ENCODE measurements at regions not wholly inside any gene's neighbourhood (a gene's known extent, or its start where the extent isn't known, plus 50 kb on each side); places are given as distances from the start of the nearest gene placed in this dataset.

DNA sequence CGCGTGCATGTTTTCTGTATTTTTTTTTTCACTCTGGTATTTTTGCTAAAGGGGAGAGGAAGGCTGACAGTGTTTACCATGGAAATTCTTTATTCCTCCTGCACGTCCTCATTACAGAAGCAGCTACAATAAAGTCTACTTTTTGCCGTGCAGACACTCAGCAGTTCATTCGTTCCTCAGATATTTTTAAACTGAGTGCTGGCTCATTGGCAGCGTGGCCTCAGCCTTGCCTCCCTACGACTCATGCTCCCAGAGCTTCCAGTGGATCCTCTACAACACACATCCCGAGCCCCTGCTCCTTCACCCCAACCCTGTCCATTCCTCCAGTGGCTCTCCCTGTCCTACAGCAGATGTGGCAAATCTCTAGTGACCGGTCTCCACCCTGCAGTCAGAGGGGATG is 239.2 kb upstream of the ZMIZ1 start:
- Mint-ChIP-seq H3K4me1 (peaks cover 0 to 3% (median 0%) of the 10 kb centered on the region in 4 donors), H3K4me3 (no peak overlapping the region), H3K27me3 (peaks cover 11 to 27% (median 21%) of the 10 kb centered on the region in 5 donors), H3K27ac (no peak overlapping the region), H3K36me3 (peaks cover 0 to 10% (median 4%) of the 10 kb centered on the region in 3 donors), H3K9me3 (peaks cover 0 to 28% (median 5%) of the 10 kb centered on the region in 9 donors)
- no peak for ATAC-seq
- POLR2A ChIA-PET, result no interaction called here
- DNase-seq, result no peak

- ATAC-seq, result no peak
- POLR2A ChIA-PET, result no interaction called here
- Mint-ChIP-seq H3K9me3 (peaks cover 0 to 28% (median 5%) of the 10 kb centered on the region in 9 donors), H3K27ac (no peak overlapping the region), H3K4me1 (peaks cover 0 to 3% (median 0%) of the 10 kb centered on the region in 4 donors), H3K36me3 (peaks cover 0 to 10% (median 4%) of the 10 kb centered on the region in 3 donors), H3K4me3 (no peak overlapping the region), H3K27me3 (peaks cover 13 to 31% (median 28%) of the 10 kb centered on the region in 5 donors)
- DNase-seq, result no peak
These were observed 238.4 kb upstream of the ZMIZ1 start for GRCh38 chr10:78830062-78830975.

DNA sequence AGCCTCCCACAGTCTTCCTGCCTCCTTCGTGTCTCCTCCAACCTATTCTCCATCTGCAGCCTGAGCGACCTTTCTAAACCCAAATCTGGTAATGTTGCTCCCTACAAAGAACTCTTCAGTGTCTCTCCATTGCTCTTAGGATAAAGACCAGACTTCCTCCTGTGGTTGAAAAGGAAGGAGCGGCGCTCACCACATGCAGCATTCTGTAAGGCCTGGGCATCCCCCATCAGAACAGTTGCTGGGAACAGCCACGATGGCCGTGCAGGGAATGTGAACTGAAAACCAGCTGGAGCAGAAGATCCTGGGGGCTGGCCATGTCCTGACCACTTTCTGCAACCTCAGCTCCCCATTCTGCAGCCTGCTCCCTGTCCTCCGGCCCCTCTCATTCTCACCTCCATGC is 237.8 kb upstream of the ZMIZ1 start:
- H3K4me3 Mint-ChIP-seq, result no peak overlapping the region
- H3K36me3 Mint-ChIP-seq, result peaks cover 0 to 10% (median 4%) of the 10 kb centered on the region in 3 donors
- peaks cover 0 to 3% (median 0%) of the 10 kb centered on the region in 4 donors for H3K4me1 Mint-ChIP-seq
- H3K27me3 Mint-ChIP-seq, result peaks cover 16 to 37% (median 34%) of the 10 kb centered on the region in 5 donors
- H3K9me3 Mint-ChIP-seq, result peaks cover 0 to 28% (median 5%) of the 10 kb centered on the region in 9 donors
- no peak for ATAC-seq
- POLR2A ChIA-PET, result no interaction called here
- no peak for DNase-seq
- H3K27ac Mint-ChIP-seq, result no peak overlapping the region

DNA sequence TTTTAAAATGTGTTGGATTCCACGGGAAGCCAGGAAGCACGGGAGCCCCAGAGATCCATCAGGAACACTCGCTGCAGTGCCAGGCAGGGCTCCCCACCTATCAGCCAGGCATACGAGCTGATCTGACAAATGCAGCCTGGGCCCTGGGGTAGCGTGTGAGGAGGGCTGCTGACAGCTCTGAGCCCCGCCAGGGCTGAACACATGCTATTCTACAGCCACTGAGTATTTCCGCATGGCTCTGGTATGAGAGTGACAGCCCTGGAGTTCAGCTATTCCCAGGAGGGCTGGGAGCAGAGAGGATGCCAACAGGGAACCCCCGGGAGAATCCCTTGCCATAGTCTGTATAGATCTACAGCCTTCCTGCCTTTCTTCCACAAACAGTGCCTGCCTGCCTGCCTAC is 237.3 kb upstream of the ZMIZ1 start:
- Mint-ChIP-seq H3K27ac (no peak overlapping the region), H3K9me3 (peaks cover 0 to 28% (median 5%) of the 10 kb centered on the region in 9 donors), H3K4me1 (peaks cover 0 to 3% (median 0%) of the 10 kb centered on the region in 4 donors), H3K36me3 (peaks cover 0 to 10% (median 4%) of the 10 kb centered on the region in 3 donors), H3K4me3 (no peak overlapping the region), H3K27me3 (peaks cover 16 to 40% (median 35%) of the 10 kb centered on the region in 5 donors)
- DNase-seq (no peak), ATAC-seq (no peak)
- POLR2A ChIA-PET, result no interaction called here

- Mint-ChIP-seq H3K9me3 (peaks cover 0 to 28% (median 5%) of the 10 kb centered on the region in 9 donors), H3K4me3 (no peak overlapping the region), H3K36me3 (peaks cover 0 to 10% (median 4%) of the 10 kb centered on the region in 3 donors), H3K4me1 (peaks cover 0 to 3% (median 0%) of the 10 kb centered on the region in 4 donors), H3K27ac (no peak overlapping the region), H3K27me3 (peaks cover 16 to 40% (median 35%) of the 10 kb centered on the region in 5 donors)
- ATAC-seq (no peak), DNase-seq (no peak)
- POLR2A ChIA-PET, result no interaction called here
These were observed 236.5 kb upstream of the ZMIZ1 start for GRCh38 chr10:78832281-78832680.

- peaks cover 0 to 3% (median 0%) of the 10 kb centered on the region in 3 donors for H3K36me3 Mint-ChIP-seq
- no peaks in the 10 kb centered on the region for H3K4me1 Mint-ChIP-seq
- H3K4me3 Mint-ChIP-seq, result no peak overlapping the region
- no peak for DNase-seq
- H3K27ac Mint-ChIP-seq, result peak overlapping the region in 1 of 10 donors; percentile 2
- ATAC-seq, result no peak
- peaks cover 0 to 15% (median 3%) of the 10 kb centered on the region in 9 donors for H3K9me3 Mint-ChIP-seq
- H3K27me3 Mint-ChIP-seq, result peaks cover 8 to 20% (median 15%) of the 10 kb centered on the region in 5 donors
- POLR2A ChIA-PET, result no interaction called here
These were observed 230.6 kb upstream of the ZMIZ1 start for GRCh38 chr10:78838141-78838657.

DNA sequence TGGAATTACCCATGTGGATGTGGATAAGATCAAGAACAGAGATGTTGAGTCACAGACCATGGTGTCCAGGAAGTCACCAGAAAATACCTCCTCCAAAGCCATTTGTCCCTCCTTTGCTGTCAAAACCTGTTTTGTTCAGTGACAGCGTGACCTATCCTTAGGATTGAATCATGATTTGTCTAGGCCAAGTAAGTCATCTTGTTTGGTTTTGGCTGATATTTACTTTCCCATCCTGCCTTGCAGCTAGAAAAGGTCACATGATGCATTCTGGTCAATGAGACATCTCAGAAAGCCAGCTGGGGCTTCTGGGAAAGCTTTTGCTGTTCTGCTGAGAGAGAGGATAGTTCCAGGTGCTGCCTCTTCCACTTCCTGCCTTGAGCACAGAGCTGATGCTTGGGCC is 225.3 kb upstream of the ZMIZ1 start:
- peaks cover 0 to 3% (median 0%) of the 10 kb centered on the region in 5 donors for H3K27me3 Mint-ChIP-seq
- no peak for ATAC-seq
- no peak overlapping the region for H3K4me3 Mint-ChIP-seq
- peaks cover 0 to 15% (median 0%) of the 10 kb centered on the region in 9 donors for H3K9me3 Mint-ChIP-seq
- no peaks in the 10 kb centered on the region for H3K4me1 Mint-ChIP-seq
- POLR2A ChIA-PET, result no interaction called here
- no peak overlapping the region for H3K27ac Mint-ChIP-seq
- no peak for DNase-seq
- no peaks in the 10 kb centered on the region for H3K36me3 Mint-ChIP-seq

GRCh38 chr10:78844960-78845607 is 223.7 kb upstream of the ZMIZ1 start:
- ATAC-seq (no peak), DNase-seq (no peak)
- Mint-ChIP-seq H3K36me3 (no peaks in the 10 kb centered on the region), H3K27ac (no peak overlapping the region), H3K27me3 (peaks cover 0 to 2% (median 0%) of the 10 kb centered on the region in 5 donors), H3K4me3 (no peak overlapping the region), H3K4me1 (no peaks in the 10 kb centered on the region), H3K9me3 (peaks cover 0 to 15% (median 0%) of the 10 kb centered on the region in 9 donors)
- POLR2A ChIA-PET, result no interaction called here

DNA sequence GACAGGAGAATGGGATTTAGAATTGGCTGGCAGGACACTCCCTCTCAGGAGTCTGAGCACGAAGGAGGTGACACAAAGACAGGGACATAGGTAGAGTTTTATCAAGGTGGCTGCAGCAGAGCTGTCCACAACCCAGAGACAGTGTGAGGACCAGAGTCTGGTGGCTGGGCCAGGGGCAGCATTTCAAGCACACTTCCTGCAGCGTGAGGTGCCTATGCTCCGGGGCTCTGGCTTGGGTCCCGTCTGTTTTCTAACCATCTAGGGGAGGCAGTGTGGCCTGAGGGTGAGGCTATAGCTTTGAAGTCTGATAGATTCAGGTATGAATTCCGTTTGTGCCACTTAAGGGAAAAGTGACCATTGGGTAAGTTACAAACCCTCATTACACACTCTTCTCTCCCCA is 222.7 kb upstream of the ZMIZ1 start:
- POLR2A ChIA-PET, result no interaction called here
- no peak for ATAC-seq
- Mint-ChIP-seq H3K36me3 (no peaks in the 10 kb centered on the region), H3K9me3 (peaks cover 0 to 10% (median 0%) of the 10 kb centered on the region in 9 donors), H3K4me1 (no peaks in the 10 kb centered on the region), H3K27me3 (peaks cover 0 to 2% (median 0%) of the 10 kb centered on the region in 5 donors), H3K27ac (no peak overlapping the region), H3K4me3 (no peak overlapping the region)
- no peak for DNase-seq

GRCh38 chr10:78846760-78847159 is 222.0 kb upstream of the ZMIZ1 start:
- no peak overlapping the region for H3K27ac Mint-ChIP-seq
- peaks cover 0 to 2% (median 0%) of the 10 kb centered on the region in 5 donors for H3K27me3 Mint-ChIP-seq
- H3K4me3 Mint-ChIP-seq, result no peak overlapping the region
- H3K4me1 Mint-ChIP-seq, result no peaks in the 10 kb centered on the region
- no peak for DNase-seq
- H3K36me3 Mint-ChIP-seq, result no peaks in the 10 kb centered on the region
- H3K9me3 Mint-ChIP-seq, result peaks cover 0 to 3% (median 0%) of the 10 kb centered on the region in 9 donors
- POLR2A ChIA-PET, result no interaction called here
- ATAC-seq, result no peak

GRCh38 chr10:78847485-78847884 is 221.3 kb upstream of the ZMIZ1 start:
- Mint-ChIP-seq H3K27ac (peak overlapping the region in 1 of 10 donors; percentile 54), H3K4me3 (no peak overlapping the region), H3K9me3 (no peaks in the 10 kb centered on the region), H3K4me1 (no peaks in the 10 kb centered on the region), H3K27me3 (peaks cover 0 to 2% (median 0%) of the 10 kb centered on the region in 5 donors), H3K36me3 (no peaks in the 10 kb centered on the region)
- ATAC-seq (no peak), DNase-seq (no peak)
- POLR2A ChIA-PET, result no interaction called here

GRCh38 chr10:78849115-78849514 is 219.7 kb upstream of the ZMIZ1 start:
- no peaks in the 10 kb centered on the region for H3K4me1 Mint-ChIP-seq
- no peaks in the 10 kb centered on the region for H3K9me3 Mint-ChIP-seq
- DNase-seq (no peak), ATAC-seq (no peak)
- no peak overlapping the region for H3K4me3 Mint-ChIP-seq
- POLR2A ChIA-PET, result no interaction called here
- no peaks in the 10 kb centered on the region for H3K36me3 Mint-ChIP-seq
- no peak overlapping the region for H3K27ac Mint-ChIP-seq
- no peaks in the 10 kb centered on the region for H3K27me3 Mint-ChIP-seq

- H3K4me3 Mint-ChIP-seq, result no peak overlapping the region
These were observed 219.0 kb upstream of the ZMIZ1 start for GRCh38 chr10:78849731-78850130.

More at GRCh38 chr10:78849731-78850130, 219.0 kb upstream of the ZMIZ1 start:
- H3K27ac Mint-ChIP-seq, result no peak overlapping the region
- H3K4me1 Mint-ChIP-seq, result no peaks in the 10 kb centered on the region
- POLR2A ChIA-PET, result no interaction called here
- no peaks in the 10 kb centered on the region for H3K27me3 Mint-ChIP-seq
- no peak for ATAC-seq
- no peaks in the 10 kb centered on the region for H3K36me3 Mint-ChIP-seq
- H3K9me3 Mint-ChIP-seq, result no peaks in the 10 kb centered on the region
- DNase-seq, result no peak
